H1 (cell line): ENCODE measurements at regions not wholly inside any gene's neighbourhood (a gene's known extent, or its start where the extent isn't known, plus 50 kb on each side); places are given as distances from the start of the nearest gene placed in this dataset.

ENCODE experiments used
- FOSL1 ChIP-seq: IDR thresholded peaks from 2 replicates; pipeline ENCODE4 v1.6.1; 2011; ENCODE audit warnings: mild to moderate bottlenecking, low read depth, low read length, moderate library complexity; ENCODE audit not compliant: insufficient read depth
- GTF2F1 ChIP-seq: IDR thresholded peaks from 2 replicates; pipeline ENCODE4 v1.6.1; 2012; ENCODE audit warnings: low read depth, low read length, improper control_type of control experiment, borderline replicate concordance

DNA sequence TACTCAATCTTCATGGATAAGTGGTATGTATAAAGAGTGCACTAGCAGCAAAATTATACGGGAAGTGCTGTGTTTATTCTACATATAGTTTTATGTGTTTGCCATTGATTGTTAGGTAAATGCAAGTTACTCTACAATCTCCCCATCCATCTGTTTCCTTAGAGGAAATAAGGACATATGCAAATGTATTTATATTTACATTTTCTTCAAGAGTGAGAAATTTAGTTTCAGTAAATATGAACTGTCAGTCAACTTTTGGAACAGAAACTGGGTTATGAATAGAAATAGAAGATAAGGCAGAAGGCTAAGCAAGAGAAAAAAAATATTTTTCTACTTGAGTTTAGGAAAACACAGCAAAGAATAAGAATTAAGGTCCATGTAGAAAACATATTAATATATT, 176.1 kb upstream of the KLHL1 start (continued):
- no peak for TF ChIP-seq GTF2F1
- TF ChIP-seq FOSL1 = no peak
- TF ChIP-seq, all 59 proteins: peak for 0
